ENCODE measurements at regions not wholly inside any gene's neighbourhood (a gene's known extent, or its start where the extent isn't known, plus 50 kb on each side); places are given as distances from the start of the nearest gene placed in this dataset.
"Not testable (repeated sequence)": the region's sequence is repeated elsewhere in the genome, so short reads cannot be mapped to it uniquely, and the experiment has no call there.

GRCh38 chr21:5013455-5014304, 5507.7 kb upstream of the TPTE start:
- H3K9me3 ChIP-seq; H3K36me3 ChIP-seq; DNase-seq (ENCODE audit: low spot score): not testable (repeated sequence)

DNA sequence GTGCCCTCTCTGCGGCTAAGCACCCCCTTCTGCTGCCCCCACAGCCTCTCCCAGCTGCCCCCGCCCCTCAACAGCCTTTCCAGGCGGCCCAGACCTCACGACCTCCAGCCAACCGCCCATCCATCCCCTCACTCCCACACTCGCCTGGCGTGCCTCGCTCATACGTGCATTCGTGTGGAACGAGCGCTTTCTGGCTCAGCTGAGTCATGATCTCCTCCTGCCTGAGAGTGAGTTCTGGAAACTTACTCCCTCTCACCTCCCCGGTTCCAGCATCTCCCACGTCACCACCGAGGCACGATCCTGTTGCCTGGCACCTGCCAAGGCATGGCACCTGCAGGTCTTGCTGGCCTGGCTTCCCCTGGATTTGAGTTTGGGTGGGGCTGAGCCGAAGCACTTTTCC, 5506.2 kb upstream of the TPTE start:
- H3K36me3 ChIP-seq; H3K27me3 ChIP-seq; H3K27ac ChIP-seq; DNase-seq (ENCODE audit: low spot score); H3K4me1 ChIP-seq; H3K9me3 ChIP-seq; H3K4me3 ChIP-seq: not testable (repeated sequence)

More at GRCh38 chr21:5013455-5014304, 5507.7 kb upstream of the TPTE start:
- not testable (repeated sequence) for H3K27ac ChIP-seq, H3K4me1 ChIP-seq, H3K4me3 ChIP-seq, H3K27me3 ChIP-seq

GRCh38 chr21:5019120-5019519, 5502.3 kb upstream of the TPTE start:
- H3K9me3 ChIP-seq; H3K27me3 ChIP-seq; DNase-seq (ENCODE audit: low spot score); H3K4me3 ChIP-seq; H3K27ac ChIP-seq; H3K4me1 ChIP-seq; H3K36me3 ChIP-seq: not testable (repeated sequence)

GRCh38 chr21:5021815-5022214, 5499.6 kb upstream of the TPTE start:
- not testable (repeated sequence) for DNase-seq (ENCODE audit: low spot score); H3K4me1 ChIP-seq; H3K27ac ChIP-seq; H3K36me3 ChIP-seq; H3K4me3 ChIP-seq; H3K27me3 ChIP-seq; H3K9me3 ChIP-seq

GRCh38 chr21:5022254-5022653, 5499.1 kb upstream of the TPTE start:
- H3K27ac ChIP-seq; H3K27me3 ChIP-seq; H3K4me3 ChIP-seq; H3K36me3 ChIP-seq; H3K4me1 ChIP-seq; DNase-seq (ENCODE audit: low spot score); H3K9me3 ChIP-seq: not testable (repeated sequence)

- H3K27ac ChIP-seq; H3K36me3 ChIP-seq; DNase-seq (ENCODE audit: low spot score); H3K9me3 ChIP-seq; H3K4me3 ChIP-seq; H3K27me3 ChIP-seq; H3K4me1 ChIP-seq: not testable (repeated sequence)
These were observed 5498.6 kb upstream of the TPTE start for GRCh38 chr21:5022748-5023147.

DNA sequence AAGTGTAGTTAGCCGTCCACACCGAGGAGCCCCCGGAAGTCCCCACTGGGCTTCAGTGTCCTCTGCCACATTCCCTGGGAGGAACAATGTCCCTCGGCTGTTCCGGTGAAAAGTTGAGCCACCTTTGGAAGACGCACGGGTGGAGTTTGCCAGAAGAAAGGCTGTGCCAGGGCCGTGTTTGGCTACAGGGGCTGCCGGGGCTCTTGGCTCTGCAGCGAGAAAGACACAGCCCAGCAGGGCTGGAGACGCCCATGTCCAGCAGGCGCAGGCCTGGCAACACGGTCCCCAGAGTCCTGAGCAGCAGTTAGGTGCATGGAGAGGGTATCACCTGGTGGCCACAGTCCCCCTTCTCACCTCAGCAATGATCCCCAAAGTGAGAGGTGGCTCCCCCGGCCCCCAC, 5486.2 kb upstream of the TPTE start:
- not testable (repeated sequence) for H3K36me3 ChIP-seq; H3K9me3 ChIP-seq; H3K27ac ChIP-seq; H3K4me3 ChIP-seq; H3K4me1 ChIP-seq; DNase-seq (ENCODE audit: low spot score); H3K27me3 ChIP-seq

- not testable (repeated sequence) for DNase-seq (ENCODE audit: low spot score); H3K27me3 ChIP-seq; H3K9me3 ChIP-seq; H3K4me1 ChIP-seq; H3K27ac ChIP-seq; H3K4me3 ChIP-seq; H3K36me3 ChIP-seq
These were observed 5485.8 kb upstream of the TPTE start for GRCh38 chr21:5035587-5035986.

DNA sequence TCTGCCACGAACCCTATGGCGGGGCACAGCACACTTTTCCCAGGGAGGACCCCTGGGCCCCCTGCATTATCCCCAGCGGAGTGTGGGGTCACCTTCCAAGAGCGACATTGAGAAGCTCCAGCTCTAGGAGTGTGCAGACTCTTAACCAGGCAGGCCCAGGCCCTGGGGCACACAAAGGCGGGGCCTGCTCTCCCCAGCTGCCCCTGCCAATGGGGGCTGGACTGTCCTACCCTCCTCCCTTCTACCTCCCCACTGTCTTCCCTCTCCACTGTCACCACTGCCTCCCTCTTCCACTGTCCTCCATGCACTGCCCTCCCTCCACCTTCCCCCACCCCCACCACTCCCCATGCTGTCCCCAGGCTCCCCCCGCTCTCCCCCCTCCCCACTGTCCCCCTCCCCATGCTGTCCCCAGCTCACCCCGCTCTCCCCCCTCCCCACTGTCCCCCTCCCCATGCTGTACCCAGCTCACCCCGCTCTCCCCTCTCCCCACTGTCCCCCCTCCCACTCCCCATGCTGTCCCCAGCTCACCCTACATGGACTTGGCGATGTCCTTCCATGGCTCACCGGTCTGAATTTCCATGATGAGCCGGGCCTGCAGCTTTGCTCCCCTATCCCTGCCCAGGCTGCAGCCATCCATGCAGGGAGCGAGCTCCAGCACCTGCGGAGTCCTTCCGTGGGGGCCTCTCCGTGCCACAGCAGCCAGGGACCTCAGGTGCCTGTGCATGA, 5483.6 kb upstream of the TPTE start:
- H3K4me3 ChIP-seq; H3K36me3 ChIP-seq; H3K9me3 ChIP-seq; DNase-seq (ENCODE audit: low spot score); H3K4me1 ChIP-seq; H3K27me3 ChIP-seq; H3K27ac ChIP-seq: not testable (repeated sequence)

DNA sequence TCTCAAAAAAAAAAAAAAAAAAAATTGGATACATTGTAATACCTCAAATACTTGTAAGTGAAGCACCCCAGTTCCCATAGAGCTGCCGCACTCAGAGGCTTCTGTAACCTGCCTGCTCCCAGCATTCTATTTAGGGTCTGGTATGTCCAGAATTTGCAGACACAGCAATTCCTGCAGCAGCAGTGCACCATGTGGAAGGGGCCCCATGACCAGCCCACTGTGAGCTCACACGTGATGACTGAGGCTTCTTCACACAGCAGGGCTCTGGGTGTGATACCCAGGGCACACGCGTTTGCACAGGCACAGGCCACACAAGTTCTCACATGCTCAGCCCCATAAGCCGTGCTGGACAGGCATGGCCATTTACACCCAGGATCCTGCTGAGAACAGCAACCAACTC, 5481.5 kb upstream of the TPTE start:
- H3K4me1 ChIP-seq; H3K4me3 ChIP-seq; DNase-seq (ENCODE audit: low spot score); H3K27me3 ChIP-seq; H3K9me3 ChIP-seq; H3K36me3 ChIP-seq; H3K27ac ChIP-seq: not testable (repeated sequence)

- H3K4me1 ChIP-seq; H3K27ac ChIP-seq; H3K4me3 ChIP-seq; H3K27me3 ChIP-seq; H3K9me3 ChIP-seq; H3K36me3 ChIP-seq; DNase-seq (ENCODE audit: low spot score): not testable (repeated sequence)
These were observed 5478.8 kb upstream of the TPTE start for GRCh38 chr21:5042583-5042982.

- not testable (repeated sequence) for H3K27me3 ChIP-seq; H3K9me3 ChIP-seq; H3K27ac ChIP-seq; H3K4me3 ChIP-seq; H3K36me3 ChIP-seq; DNase-seq (ENCODE audit: low spot score); H3K4me1 ChIP-seq
These were observed 5476.6 kb upstream of the TPTE start for GRCh38 chr21:5044812-5045211.

GRCh38 chr21:5051303-5052018, 5469.9 kb upstream of the TPTE start:
- H3K27ac ChIP-seq; H3K36me3 ChIP-seq; H3K4me3 ChIP-seq; H3K4me1 ChIP-seq; DNase-seq (ENCODE audit: low spot score); H3K27me3 ChIP-seq; H3K9me3 ChIP-seq: not testable (repeated sequence)

DNA sequence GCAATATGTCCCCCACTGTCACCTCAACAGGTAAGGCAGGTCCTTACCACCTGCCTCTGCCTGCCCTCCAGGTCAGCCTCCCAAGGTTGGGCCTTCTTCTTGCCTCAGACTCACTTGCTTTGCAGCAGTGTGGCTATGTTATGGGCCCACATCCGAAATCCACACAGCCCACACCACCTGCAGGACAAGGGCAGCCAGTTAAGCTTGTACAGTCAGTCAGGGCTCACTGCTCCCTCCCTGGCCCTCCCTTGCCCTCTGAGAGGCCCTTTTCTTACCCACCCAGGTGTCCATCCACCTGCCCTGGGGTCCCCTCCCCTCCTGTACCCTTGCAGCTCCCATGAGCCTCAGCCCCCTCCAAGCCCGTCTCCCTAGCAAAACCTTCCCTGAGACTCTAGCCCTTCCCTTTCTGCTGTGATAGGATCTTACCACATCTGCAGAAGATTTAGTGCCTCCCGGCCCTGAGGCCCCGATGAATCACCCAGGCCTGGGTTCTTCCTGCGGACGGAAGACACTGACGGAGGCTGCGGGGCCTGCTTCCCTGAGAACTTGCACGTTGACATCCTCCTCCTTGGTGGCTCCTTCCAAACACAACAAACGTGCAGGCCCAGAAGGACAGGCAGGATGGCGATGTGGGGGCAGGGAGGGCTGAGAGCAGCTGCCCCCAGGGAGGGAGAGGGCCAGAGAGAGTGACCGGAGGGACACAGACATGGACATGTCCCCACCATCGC, 5466.2 kb upstream of the TPTE start:
- H3K9me3 ChIP-seq; H3K36me3 ChIP-seq; H3K27me3 ChIP-seq; H3K4me3 ChIP-seq; H3K27ac ChIP-seq; H3K4me1 ChIP-seq; DNase-seq (ENCODE audit: low spot score): not testable (repeated sequence)

All from right atrium auricular region (tissue), 2 donors.